Suppressor macrophage (primary cell): ENCODE measurements at regions not wholly inside any gene's neighbourhood (a gene's known extent, or its start where the extent isn't known, plus 50 kb on each side); places are given as distances from the start of the nearest gene placed in this dataset.

Source experiments
- DNase-seq, 4 experiments: peaks; one replicate each; pipeline ENCODE4 v3.0.0-alpha.2; 2020 to 2022

DNA sequence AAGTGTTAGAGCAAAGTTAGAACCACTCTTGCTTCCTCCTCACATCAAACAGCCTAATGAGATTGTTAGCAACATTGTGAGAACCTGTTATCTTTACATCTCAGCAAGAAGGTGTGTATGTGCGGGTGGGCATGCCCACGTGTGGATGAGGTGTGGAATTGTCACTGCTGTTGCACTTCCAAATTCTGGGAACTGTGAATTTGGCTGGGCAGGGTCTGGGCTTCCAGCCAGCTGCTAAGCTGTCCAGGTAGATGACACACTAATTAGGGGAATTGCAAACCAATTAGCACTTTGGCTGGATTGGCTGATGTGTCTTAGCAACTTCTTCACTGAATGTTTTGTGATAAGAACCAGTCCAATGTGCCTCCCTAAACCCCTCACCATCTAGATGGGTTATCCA lies 848.2 kb downstream of the DHX35 start:
- no peak for DNase-seq

DNA sequence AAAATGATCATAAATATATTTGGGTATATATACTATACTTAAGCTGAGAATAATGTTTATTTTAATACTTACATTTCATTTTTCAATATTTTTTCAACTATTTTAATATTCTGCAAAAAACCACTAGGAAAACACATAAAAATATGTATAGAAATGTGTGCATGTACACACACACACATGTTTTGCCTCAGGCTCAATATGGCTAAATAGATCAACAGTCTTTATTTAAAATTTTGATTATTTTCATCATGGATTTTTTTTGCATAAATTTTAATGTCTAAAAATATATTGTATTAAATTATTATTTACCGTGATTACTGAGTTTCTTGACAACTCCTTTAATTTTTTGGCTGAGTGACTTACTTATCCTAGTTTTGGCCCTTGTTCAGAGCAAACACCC lies 846.5 kb downstream of the DHX35 start:
- DNase-seq: no peak

DNA sequence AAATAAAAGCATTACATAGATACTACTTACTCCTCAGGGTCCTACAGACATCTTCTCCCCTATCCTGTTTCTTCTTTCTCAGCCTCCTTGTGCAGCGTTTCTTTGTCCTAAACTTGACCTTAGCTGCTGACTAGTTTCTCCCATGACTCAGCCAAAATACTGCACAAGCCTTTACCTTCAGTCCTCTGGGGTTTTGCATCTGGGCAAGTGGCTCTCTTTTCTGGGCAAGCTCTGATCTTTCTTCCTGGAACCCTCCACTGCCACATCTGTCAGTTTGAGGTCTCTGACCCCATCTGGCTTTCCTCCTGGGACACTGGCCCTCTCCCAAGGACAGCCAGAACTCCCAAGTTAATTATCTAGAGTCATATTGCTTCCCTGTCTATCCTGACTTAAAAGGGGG lies 838.4 kb downstream of the DHX35 start:
- no peak for DNase-seq

DNA sequence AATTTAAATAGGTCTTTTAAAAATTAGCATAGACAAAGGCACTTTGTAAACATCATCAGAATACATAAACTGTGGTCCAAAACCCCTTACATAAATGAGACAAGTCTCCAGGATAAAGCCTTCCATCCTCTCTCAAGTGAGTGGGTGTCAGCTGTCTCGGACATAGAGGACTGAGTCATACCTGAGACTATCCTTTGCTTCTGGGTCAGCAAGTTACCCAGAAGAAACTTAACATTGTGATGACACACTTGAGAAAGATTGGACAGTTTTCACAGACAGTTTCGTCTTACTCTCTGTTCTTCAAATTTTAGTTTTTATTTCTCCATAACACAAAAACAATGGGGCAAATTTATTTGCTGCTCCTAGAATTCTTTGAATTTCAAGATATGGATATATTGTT lies 838.0 kb downstream of the DHX35 start:
- DNase-seq: no peak

DNA sequence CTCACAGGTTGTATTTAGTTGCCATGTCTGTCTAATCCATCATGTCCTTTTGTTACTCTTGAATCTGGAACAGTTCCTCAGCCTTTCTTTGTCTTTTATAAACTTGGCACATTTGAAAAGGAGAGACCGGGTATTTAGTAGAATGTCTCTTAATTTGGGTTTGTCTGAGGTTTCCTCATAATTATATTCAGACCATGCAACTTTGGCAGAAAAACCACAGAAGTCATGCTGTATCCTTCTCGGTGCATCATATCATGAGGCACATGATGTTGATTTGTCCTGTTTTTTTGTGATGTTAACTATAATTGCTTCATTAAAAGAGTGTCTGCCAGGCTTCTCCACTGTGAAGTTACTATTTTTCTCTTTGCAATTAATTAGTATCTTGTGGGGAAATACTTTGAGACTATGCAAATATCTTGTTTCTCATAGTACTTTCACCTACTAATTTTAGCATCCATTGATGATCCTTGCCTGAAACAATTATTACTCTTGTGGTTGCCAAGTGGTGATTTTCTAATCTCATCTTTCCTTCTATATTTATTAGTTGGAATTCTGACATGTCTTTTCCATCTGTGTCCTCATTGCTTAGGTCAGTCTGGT lies 837.3 kb downstream of the DHX35 start:
- no peak for DNase-seq

DNA sequence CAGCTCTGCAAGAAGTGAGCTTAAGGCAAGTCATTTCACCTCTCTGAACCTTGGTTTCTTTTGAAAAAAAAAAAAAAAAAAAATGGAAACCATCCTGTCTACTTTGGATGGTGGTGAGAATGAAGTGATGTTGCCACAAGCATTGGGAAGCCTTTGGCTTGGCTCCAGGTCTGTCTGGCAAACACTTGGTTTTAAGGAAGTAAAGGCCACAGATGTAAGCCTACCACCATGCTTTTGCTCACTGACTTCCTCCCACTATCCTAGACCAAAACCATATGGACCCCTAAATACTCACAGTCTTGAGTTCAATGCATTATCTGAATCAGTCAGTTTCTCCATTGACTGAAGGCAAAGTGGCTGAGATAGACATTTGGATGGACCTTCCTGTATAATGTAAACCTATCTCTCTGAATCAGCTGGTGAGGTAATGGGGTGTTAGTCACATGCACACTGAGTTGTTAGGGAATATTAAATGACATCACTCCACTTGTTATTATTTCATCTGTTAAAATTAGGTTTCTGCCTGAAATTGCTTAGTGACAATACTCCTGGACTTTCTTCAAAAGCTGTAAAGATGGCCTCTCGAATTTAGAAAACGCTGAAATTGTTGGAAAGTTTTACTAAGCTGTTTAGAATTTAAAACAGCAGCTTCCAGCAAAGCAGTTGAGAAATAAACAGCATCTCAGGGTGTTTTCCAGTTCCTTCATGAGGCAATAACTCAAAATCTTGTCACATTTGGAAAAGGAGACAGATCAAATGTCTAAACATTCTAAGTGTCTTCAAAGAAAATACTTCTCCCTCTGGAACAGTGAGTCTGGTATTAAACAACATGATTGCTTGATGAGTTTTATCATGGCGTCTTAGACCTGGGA lies 833.5 kb downstream of the DHX35 start:
- DNase-seq: peak in 2 of 4 experiments; percentile 5 to 10

DNA sequence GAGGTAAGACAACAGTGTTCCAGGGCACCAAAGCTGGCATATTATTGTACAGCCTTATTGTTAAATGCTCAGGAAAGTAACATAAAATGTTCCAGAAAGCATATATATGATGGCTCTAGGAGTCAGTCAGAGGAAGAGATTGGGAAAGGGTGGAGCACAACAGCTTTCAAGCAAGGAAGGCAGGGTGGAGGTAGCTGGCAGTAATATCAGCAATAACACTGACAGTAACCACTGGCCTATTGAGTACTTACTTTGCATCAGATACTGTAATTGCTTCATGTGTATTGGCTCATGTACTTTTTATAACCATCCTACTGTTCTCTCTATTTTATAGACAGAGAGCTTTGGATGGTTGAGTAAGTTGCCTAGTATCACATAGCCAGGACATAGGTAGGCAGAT lies 830.2 kb downstream of the DHX35 start:
- no peak for DNase-seq

DNA sequence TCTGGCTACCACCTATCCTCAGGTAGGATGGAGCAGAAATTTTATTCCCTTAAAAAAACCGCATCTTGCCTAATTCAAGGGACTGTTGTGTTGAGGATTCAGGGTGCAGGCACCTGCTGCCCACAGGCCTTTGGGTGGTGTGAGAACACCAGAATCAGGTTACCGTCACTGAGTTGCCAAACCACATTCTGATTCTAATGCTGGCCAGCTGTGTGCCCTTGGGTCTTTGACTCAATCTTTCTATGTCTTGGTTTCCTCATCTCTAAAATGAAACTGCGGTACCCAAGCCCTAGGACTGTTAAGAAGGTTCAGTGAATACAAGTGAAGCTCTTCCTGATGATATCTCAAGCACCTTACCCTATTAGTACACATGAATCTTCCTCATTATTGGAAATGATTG lies 827.3 kb downstream of the DHX35 start:
- no peak for DNase-seq

DNA sequence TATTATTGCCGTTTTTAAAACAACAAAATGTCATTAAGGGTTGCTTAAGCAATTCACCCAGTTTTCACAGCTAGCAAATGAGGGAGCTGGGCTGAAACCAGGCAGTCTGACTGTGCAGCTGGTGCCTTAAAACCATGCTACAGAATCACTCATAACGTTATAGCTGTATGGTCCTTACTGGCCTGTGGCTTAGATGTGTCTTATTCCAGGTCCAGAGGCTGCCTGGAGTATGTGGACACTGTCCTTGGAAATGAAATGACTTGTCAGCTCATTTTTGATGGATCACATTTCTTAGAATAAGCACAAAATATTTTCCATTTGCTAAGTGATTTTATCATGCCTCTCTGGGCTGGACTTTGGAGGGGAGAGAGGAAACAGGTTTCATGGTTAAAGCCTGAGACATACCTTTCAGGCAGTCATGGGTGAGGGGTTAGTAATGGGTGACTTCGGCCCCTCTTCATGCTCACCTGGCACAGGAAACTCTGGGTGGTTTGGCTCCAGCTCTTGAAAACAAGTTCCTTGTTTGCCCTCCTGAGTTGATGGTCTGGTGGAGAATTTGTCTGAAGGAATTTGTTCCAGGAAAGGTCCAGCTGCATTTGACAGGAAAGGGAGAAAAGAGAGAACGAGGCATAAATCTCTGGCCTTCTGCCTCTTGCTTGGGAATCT lies 823.2 kb downstream of the DHX35 start:
- no peak for DNase-seq

DNA sequence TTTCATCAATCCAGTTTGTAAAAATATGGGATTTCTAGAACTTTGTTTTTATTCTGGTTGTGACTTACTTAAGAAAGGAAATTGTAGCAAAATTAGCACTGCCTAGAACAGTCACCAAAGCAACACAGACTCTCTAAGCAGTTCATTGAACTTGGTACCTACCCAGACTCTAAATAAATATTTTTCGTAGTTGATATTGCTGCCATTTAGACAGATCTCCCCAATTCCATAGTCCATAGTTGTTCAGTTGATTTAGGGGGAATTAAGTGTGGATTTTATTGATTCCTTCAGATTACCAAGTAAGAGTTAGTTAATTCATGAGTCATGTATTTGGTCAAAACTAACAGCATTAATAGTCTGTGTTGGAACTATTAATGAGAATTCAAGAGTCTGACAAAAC lies 822.5 kb downstream of the DHX35 start:
- DNase-seq: no peak

DNA sequence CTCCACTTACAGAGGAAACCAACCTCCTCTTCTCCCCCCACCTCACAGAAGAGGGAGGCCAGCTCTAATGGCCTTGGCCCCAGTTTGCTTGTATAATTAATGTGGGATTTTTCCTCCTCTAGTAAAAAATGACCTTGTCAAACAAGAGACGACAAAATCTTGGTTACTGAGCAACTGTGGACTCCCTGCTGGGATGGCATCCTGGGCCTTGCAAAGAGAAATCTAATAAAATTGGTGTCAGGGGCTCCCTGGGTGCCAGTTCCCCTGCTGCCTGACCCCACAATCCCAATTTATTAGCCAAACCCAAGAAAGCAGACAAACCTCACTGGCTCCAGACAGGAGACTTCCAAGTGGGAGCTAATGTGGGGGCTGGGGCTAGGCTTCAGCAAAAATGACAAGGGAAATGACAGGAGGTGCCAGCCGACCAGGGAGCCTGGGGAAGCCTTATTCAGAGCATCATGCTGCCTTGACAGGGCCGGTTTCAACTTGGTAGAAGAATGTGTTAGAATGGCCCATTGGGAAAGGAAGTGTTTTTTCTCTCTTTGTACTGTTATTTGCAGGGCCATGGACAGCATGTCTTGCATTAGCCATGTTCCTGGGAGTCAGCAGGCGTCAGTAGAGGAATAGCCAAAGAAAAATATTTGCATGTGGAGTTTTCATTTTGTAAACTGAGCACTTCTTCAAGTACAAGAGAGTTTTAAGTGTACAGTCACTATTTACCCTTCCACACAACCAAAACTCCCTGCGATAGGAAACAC lies 816.9 kb downstream of the DHX35 start:
- no peak for DNase-seq

DNA sequence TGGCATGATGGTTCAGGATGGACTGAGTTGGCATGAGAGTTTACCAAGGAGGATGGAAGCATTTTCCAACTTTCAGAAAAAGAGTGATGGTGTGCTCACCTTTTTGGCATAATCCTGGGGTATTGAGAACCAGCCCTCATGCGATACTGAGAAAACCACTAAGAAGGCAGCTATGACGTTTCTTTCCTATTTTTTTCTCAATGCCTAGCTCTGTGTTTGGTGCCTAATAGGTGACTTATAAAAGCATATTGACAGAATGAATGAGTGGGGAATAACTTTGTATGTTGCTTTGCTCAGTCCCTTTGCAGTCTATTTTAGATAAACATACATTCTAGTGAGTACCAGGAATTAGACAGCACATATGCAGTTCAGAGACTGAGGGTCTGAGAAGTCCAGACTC lies 816.3 kb downstream of the DHX35 start:
- DNase-seq: no peak

DNA sequence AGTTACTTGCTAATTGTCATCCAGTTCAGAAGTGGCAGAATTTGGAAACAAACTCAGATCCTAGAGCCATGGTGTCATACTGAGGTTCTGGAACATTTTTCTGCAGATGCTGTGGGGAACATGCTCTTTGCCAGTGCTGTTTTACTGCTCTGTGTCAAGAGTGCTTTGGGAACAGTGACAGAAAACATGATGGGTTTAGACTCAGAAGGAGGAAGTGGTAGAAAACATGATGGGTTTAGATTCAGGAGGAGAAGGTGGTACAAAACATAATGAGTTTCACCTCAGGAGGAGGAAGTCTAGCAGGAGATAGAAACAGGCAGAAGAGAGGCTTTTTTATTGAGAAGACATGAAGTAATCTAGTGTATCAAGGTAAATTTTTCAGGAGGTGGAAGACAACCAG lies 815.5 kb downstream of the DHX35 start:
- DNase-seq: no peak

DNA sequence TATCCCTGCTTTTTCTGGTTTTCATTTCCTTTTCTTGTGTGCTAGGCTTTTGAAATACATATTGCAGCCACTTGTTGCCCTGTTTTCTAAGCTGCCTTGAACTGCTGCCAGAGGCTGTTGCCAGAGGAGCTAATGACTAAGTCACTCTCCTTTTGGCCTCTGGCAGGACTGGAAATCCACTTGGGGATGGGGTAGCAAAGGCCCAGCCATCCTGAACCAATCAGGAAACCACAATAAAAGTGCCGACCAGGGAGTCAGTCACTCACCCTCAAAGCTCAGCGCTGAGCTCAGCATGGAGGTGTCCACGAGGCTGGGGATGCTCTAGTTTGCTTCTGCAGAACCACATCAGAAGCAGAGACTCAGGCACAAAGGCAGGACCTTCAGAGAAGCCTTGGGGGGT lies 813.0 kb downstream of the DHX35 start:
- no peak for DNase-seq

DNA sequence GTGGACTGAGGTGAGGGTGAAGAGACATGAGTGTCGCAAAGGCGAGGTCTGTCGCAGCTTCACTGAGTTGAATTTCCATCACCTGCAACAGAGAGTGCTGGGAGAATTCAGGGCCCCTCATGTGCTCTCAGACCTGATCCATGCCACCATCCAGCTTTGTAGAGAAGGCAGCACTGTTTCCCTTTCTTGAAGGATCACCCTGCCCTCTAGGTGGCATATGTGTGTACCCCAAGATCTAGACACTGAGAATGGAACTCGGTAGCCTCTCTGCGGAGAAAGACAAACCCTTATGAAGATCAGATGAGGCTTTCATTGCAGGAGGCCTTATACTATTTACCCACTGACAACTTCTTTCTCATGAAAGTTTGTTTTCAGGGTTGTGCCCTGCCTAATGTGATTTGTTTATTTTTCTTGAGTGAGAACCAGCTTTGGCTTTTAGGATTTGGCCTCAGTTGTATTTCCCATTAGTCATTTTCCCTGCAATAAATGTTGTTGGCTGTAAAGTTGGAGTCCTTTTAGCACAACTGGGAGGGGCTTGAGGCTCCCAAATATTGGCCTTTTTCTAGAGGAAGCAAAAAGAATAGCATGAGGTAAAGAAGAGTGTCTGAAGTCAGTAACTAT lies 811.3 kb downstream of the DHX35 start:
- no peak for DNase-seq

DNA sequence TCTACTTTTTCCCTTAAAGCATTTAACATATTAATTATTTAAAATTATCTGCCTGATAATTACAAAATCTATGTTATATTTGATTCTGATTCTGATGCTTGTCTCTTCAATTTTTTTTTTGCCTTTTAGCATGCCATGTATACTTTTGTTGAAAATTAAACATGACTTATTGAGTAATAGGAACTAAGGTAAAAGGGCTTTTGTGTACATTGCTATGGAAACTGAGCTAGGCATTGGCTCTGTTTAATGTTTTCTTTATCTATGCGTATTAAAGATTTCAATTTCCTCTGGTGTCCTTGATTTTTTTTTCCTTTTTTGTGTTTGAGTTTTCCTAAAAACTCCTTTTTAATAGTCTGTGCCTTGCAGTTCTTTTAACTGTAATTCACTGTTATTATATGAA lies 805.2 kb downstream of the DHX35 start:
- no peak for DNase-seq

DNA sequence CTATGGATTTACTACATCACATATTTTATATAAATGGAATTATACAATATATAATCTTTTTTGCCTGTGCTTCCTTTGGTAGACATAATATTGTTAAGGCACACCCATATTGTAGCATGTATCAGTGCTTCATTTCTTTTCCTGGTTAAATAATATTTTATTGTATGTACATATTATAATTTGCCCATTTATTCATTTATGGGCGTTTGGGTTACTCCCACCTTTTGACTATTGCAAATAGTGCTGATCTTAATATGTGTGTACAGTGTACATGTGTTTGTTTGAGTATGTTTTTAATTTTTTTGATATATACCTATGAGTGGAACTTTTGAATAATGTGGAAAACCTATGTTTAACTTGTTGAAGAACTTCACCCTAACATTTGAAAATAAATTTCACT lies 804.2 kb downstream of the DHX35 start:
- DNase-seq: no peak

DNA sequence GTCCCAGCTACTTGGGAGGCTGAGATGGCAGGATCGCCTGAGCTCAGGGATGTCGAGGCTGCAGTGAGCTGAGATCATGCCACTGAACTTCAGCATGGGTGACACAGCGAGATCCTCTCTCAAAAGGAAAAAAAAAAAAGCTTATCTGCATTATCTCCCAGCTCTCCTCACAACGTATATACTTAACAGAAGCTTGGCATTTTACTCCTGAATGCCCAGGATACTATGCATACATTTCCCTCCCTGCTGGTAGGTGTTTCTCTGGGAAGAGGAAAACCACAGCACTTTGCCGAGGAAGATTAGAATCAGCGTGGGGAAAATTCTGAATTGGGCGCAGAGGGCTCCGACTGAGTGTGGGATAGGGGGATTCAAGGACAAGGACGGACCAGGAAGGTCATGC lies 800.6 kb downstream of the DHX35 start:
- DNase-seq: no peak

DNA sequence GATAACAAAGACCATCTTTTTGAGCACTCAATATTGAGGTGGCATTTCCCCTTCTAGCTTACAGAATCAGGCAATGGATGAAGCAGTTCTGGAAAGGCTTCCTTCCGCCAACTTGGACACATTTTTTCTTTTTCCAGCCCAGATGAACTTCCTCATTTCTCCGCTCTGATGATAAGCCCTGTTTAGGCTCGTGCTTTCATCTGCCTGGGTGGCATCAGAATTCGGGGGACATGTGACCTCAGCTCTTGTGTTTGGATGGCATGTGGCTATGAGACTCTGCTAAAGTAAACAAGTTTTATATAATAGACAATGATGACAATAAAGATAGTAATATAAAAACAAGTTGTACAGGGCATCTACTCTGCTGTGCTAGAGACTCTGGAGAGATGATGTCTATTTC lies 796.7 kb downstream of the DHX35 start:
- DNase-seq: peak in 3 of 4 experiments; percentile 2 to 5 (median 4)

DNA sequence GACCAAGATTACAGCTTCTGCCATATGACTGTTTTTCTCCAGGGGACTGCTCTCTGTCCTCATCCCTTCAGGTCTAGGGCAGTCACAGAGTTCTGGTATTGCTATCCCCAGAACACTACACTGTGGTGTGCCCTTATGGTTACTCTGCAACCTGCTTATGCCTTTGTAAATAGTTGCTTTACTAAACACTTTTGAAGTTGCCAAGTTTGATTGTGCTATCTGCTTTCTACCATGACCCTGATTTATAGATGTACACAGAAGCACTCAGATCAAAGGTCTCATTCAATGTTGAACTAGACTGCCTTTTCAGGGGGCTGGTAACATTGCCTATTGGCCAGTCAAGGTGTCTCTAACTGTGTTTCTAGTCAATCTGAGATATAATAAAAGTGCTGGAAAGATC lies 794.7 kb downstream of the DHX35 start:
- DNase-seq: no peak

DNA sequence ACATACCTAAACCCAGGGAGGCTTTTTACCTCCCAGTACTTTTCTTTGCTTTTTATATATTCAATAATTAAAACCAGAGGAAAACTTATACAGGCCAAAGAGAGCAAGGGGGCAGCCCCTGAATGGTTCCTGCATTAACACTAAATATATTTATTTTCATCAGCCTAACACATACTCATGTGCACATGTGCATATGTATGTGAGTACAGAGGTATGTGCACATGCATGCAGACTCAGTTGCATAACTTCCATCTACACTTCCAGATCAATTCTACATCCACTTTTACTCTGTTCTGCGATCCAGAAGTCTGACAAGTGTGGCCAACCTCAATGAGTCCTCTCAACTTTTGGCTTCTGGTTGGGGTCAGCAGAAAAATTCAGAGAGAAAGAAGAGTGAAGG lies 794.2 kb downstream of the DHX35 start:
- DNase-seq: no peak

DNA sequence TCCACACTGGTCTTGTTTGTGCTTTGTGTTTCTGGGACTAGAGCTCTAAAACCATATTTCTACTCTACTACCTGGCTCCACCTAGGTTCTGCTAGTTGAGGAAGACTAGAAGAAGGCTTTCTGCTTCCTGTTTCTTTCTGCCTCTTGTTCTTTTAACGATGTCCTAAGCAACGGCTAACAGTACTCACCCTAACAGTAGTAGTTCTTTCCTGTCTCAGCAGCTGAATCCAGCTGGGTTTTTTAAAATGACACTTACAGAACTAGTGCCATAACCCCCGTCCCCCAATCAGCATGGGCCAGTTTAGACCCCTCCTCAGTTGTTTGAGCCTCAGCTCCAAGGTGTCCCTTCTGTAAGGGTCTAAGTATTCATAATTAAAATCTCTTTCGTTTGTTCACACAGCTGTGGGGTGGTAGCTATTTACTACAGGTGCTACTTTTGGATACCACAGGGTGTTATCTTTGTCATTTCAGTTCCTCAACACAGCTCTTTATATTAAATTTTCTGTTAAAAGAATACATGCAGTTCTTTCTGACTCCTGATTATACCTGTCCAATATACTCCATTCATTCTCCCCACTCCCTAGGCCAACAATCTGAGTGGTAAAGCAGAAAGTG lies 790.2 kb downstream of the DHX35 start:
- DNase-seq: no peak
